ENCODE measurements at regions not wholly inside any gene's neighbourhood (a gene's known extent, or its start where the extent isn't known, plus 50 kb on each side); places are given as distances from the start of the nearest gene placed in this dataset.
"Not testable (repeated sequence)": the region's sequence is repeated elsewhere in the genome, so short reads cannot be mapped to it uniquely, and the experiment has no call there.

GRCh38 chr20:59110607-59111006, 53.0 kb upstream of the ZNF831 start:
- no peaks in the 10 kb centered on the region for H3K9me3 Mint-ChIP-seq
- no peaks in the 10 kb centered on the region for H3K36me3 Mint-ChIP-seq (ENCODE audit: low read depth)
- no peak overlapping the region for H3K4me3 Mint-ChIP-seq (ENCODE audit: low read depth)
- H3K27ac Mint-ChIP-seq, result no peak overlapping the region
- H3K27me3 Mint-ChIP-seq (ENCODE audit: low read depth), result peaks cover 7% of the 10 kb centered on the region
- no peak for DNase-seq (ENCODE audit: low spot score)
- no peaks in the 10 kb centered on the region for H3K4me1 Mint-ChIP-seq (ENCODE audit: low read depth)
- intact Hi-C loops (cut with micrococcal nuclease), result no loop called here

- H3K4me1 Mint-ChIP-seq (ENCODE audit: low read depth), result peaks cover 15% of the 10 kb centered on the region
- no peak overlapping the region for H3K27ac Mint-ChIP-seq
- no peak overlapping the region for H3K4me3 Mint-ChIP-seq (ENCODE audit: low read depth)
- intact Hi-C loops (cut with micrococcal nuclease), result loop anchor here (2.0 kb wide), 1 partner anchor 15 kb away; no protein-coding TSS in a partner anchor
- H3K27me3 Mint-ChIP-seq (ENCODE audit: low read depth), result no peaks in the 10 kb centered on the region
- DNase-seq (ENCODE audit: low spot score), result no peak
- H3K36me3 Mint-ChIP-seq (ENCODE audit: low read depth), result no peaks in the 10 kb centered on the region
- no peaks in the 10 kb centered on the region for H3K9me3 Mint-ChIP-seq
These were observed 58.0 kb upstream of the ZNF831 start for GRCh38 chr20:59105581-59105980.

- H3K36me3 Mint-ChIP-seq (ENCODE audit: low read depth), result no peaks in the 10 kb centered on the region
- peaks cover 2% of the 10 kb centered on the region for H3K27me3 Mint-ChIP-seq (ENCODE audit: low read depth)
These were observed 58.8 kb upstream of the ZNF831 start for GRCh38 chr20:59104831-59105230.

GRCh38 chr20:59103573-59103972, 60.0 kb upstream of the ZNF831 start:
- Mint-ChIP-seq H3K27ac (no peak overlapping the region), H3K36me3 (ENCODE audit: low read depth) (no peaks in the 10 kb centered on the region), H3K9me3 (no peaks in the 10 kb centered on the region), H3K4me3 (ENCODE audit: low read depth) (no peak overlapping the region), H3K27me3 (ENCODE audit: low read depth) (peaks cover 5% of the 10 kb centered on the region), H3K4me1 (ENCODE audit: low read depth) (peaks cover 15% of the 10 kb centered on the region)
- intact Hi-C loops (cut with micrococcal nuclease), result no loop called here
- no peak for DNase-seq (ENCODE audit: low spot score)

More at GRCh38 chr20:59104831-59105230, 58.8 kb upstream of the ZNF831 start:
- Mint-ChIP-seq H3K4me3 (ENCODE audit: low read depth) (no peak overlapping the region), H3K27ac (no peak overlapping the region), H3K4me1 (ENCODE audit: low read depth) (peaks cover 15% of the 10 kb centered on the region), H3K9me3 (no peaks in the 10 kb centered on the region)
- no peak for DNase-seq (ENCODE audit: low spot score)
- intact Hi-C loops (cut with micrococcal nuclease), result loop anchor here (2.0 kb wide), 1 partner anchor 16 kb away; no protein-coding TSS in a partner anchor

- Mint-ChIP-seq H3K36me3 (ENCODE audit: low read depth) (no peaks in the 10 kb centered on the region), H3K27me3 (ENCODE audit: low read depth) (peaks cover 8% of the 10 kb centered on the region), H3K9me3 (no peaks in the 10 kb centered on the region), H3K4me3 (ENCODE audit: low read depth) (no peak overlapping the region), H3K27ac (no peak overlapping the region), H3K4me1 (ENCODE audit: low read depth) (peaks cover 15% of the 10 kb centered on the region)
- intact Hi-C loops (cut with micrococcal nuclease), result no loop called here
- no peak for DNase-seq (ENCODE audit: low spot score)
These were observed 60.3 kb upstream of the PRELID3B start for GRCh38 chr20:59102841-59103299.

- Mint-ChIP-seq H3K4me1 (ENCODE audit: low read depth) (peaks cover 15% of the 10 kb centered on the region), H3K27ac (no peak overlapping the region), H3K36me3 (ENCODE audit: low read depth) (no peaks in the 10 kb centered on the region), H3K27me3 (ENCODE audit: low read depth) (peaks cover 9% of the 10 kb centered on the region), H3K4me3 (ENCODE audit: low read depth) (no peak overlapping the region), H3K9me3 (no peaks in the 10 kb centered on the region)
- intact Hi-C loops (cut with micrococcal nuclease), result no loop called here
- no peak for DNase-seq (ENCODE audit: low spot score)
These were observed 59.4 kb upstream of the PRELID3B start for GRCh38 chr20:59101961-59102360.

GRCh38 chr20:59099864-59100263, 57.3 kb upstream of the PRELID3B start:
- H3K4me3 Mint-ChIP-seq (ENCODE audit: low read depth); DNase-seq (ENCODE audit: low spot score); H3K36me3 Mint-ChIP-seq (ENCODE audit: low read depth); H3K9me3 Mint-ChIP-seq; H3K27ac Mint-ChIP-seq; H3K27me3 Mint-ChIP-seq (ENCODE audit: low read depth); intact Hi-C loops (cut with micrococcal nuclease): not testable (repeated sequence)
- H3K4me1 Mint-ChIP-seq (ENCODE audit: low read depth), result peaks cover 13% of the 10 kb centered on the region

- no peaks in the 10 kb centered on the region for H3K9me3 Mint-ChIP-seq
These were observed 52.6 kb upstream of the PRELID3B start for GRCh38 chr20:59095140-59095539.

GRCh38 chr20:59094576-59094975, 52.0 kb upstream of the PRELID3B start:
- no peaks in the 10 kb centered on the region for H3K36me3 Mint-ChIP-seq (ENCODE audit: low read depth)
- no peak for DNase-seq (ENCODE audit: low spot score)
- intact Hi-C loops (cut with micrococcal nuclease), result no loop called here
- no peak overlapping the region for H3K4me3 Mint-ChIP-seq (ENCODE audit: low read depth)
- no peaks in the 10 kb centered on the region for H3K9me3 Mint-ChIP-seq
- H3K27ac Mint-ChIP-seq, result no peak overlapping the region
- H3K27me3 Mint-ChIP-seq (ENCODE audit: low read depth), result peaks cover 13% of the 10 kb centered on the region
- H3K4me1 Mint-ChIP-seq (ENCODE audit: low read depth), result no peaks in the 10 kb centered on the region

More at GRCh38 chr20:59095140-59095539, 52.6 kb upstream of the PRELID3B start:
- Mint-ChIP-seq H3K27ac (no peak overlapping the region), H3K4me1 (ENCODE audit: low read depth) (no peaks in the 10 kb centered on the region), H3K27me3 (ENCODE audit: low read depth) (peaks cover 15% of the 10 kb centered on the region), H3K36me3 (ENCODE audit: low read depth) (no peaks in the 10 kb centered on the region), H3K4me3 (ENCODE audit: low read depth) (no peak overlapping the region)
- intact Hi-C loops (cut with micrococcal nuclease), result no loop called here
- DNase-seq (ENCODE audit: low spot score), result no peak
